RWPE1 (cell line): ENCODE measurements at regions not wholly inside any gene's neighbourhood (a gene's known extent, or its start where the extent isn't known, plus 50 kb on each side); places are given as distances from the start of the nearest gene placed in this dataset.

Source experiments
- CTCF ChIA-PET: fragments of 350-600 bp; sonication (Branson Sonifier 250); formaldehyde crosslinking; extraction: SDS; loops from one replicate; lab custom pipeline; 2021; lab: Yijun Ruan, JAX
- POLR2A ChIA-PET: fragments of 400-600 bp; formaldehyde crosslinking; extraction: SDS; loops from one replicate; lab custom pipeline; 2020; ENCODE audit warnings: antibody characterized with exemption; ENCODE audit not compliant: low non-redundant PET; lab: Yijun Ruan, JAX
- DNase-seq: peaks from one replicate; pipeline ENCODE4 v3.0.0; 2012; ENCODE audit warnings: low spot score
- H3K27ac ChIP-seq: fragments of 450-650 bp; 2 replicates; pipeline ENCODE4 v1.5.1; 2017
- CTCF ChIP-seq: fragments of 450-650 bp; conservative IDR thresholded peaks from 2 replicates; pipeline ENCODE4 v1.5.1; 2017; ENCODE audit warnings: low read depth, mild to moderate bottlenecking

GRCh38 chr1:185537596-185537995, 196.6 kb upstream of the HMCN1 start:
- CTCF ChIA-PET, result no interaction called here
- no peak for DNase-seq
- H3K27ac ChIP-seq, result no peak overlapping the region
- no peak for TF ChIP-seq CTCF
- POLR2A ChIA-PET, result no interaction called here

DNA sequence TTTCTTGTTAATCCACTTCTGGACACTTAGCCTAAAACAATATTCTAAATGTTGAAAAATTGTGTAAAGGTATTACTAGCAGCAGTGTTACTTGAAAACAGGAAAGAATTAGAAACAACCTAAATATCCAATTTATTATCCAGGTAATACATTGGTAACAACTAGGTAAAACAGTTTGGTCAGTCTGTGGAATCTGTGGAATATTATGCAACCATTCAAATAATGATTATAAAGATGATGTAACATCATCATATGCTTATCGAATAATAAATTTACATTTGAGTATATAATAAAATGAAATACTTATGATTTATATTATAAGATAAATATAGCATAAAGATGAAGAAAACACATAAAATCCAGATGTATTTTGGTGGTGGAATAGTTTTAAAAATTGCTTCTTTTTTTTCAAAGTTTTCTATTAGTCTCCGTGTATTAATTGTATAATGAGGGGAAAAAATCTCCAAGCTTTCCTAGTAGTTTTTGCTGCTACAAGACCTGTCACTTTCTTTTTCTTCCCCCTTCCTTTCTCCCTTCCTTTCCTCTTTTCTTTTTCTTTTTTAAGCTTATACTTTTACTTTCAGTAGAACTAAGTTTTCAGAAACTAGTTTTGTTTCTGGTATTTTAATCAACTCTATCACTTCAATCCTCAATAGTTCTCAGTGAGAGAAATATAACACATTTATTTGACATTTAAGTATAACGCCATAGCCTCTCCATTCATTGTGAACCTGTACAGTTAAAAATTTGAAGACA, 197.8 kb upstream of the HMCN1 start:
- POLR2A ChIA-PET, result no interaction called here
- no peak for TF ChIP-seq CTCF
- H3K27ac ChIP-seq, result no peak overlapping the region
- CTCF ChIA-PET, result no interaction called here
- no peak for DNase-seq

DNA sequence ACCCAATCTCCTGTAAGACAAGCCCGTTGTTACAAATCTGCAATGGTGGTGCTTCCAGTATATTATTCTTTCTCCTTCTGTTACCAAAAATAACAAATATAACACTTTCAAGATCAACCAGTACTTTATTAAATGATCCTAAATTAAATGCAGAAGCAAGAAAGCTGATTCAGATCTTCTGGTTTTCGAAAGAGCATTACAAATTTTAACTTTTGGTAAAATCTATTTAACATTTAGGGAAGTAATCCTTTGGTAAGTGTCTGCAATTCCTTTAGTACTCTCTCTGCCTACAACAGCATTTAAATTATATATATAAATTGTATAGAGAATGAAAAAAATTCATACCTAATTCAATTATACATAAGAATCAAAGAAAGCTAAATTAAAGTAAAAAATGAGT, 198.6 kb upstream of the HMCN1 start:
- no peak overlapping the region for H3K27ac ChIP-seq
- ChIA-PET CTCF (no interaction called here), POLR2A (no interaction called here)
- DNase-seq, result no peak
- no peak for TF ChIP-seq CTCF

- no peak overlapping the region for H3K27ac ChIP-seq
- DNase-seq, result no peak
- ChIA-PET POLR2A (no interaction called here), CTCF (no interaction called here)
- TF ChIP-seq CTCF, result no peak
Measured at GRCh38 chr1:185534801-185535200, 199.4 kb upstream of the HMCN1 start.

DNA sequence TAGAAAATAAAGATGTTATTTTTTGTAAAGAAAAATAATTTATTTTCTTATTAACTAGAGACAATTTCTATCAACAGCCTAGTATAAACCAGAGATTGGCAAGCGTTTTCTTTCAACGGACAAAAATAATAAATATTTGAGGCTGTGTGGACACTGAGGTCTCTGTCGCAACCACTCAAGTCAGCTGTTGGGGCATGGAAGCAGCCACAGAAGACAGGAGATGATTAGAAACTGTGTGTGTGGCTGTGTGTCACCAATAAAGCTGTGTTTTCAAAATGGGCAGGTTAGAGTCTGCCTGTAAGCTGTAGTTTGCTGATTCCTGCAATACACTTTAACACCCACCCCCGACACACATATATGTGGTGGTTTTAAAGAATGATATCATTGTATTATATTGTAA, 200.6 kb upstream of the HMCN1 start:
- TF ChIP-seq CTCF, result no peak
- H3K27ac ChIP-seq, result no peak overlapping the region
- ChIA-PET CTCF (no interaction called here), POLR2A (no interaction called here)
- DNase-seq, result no peak

DNA sequence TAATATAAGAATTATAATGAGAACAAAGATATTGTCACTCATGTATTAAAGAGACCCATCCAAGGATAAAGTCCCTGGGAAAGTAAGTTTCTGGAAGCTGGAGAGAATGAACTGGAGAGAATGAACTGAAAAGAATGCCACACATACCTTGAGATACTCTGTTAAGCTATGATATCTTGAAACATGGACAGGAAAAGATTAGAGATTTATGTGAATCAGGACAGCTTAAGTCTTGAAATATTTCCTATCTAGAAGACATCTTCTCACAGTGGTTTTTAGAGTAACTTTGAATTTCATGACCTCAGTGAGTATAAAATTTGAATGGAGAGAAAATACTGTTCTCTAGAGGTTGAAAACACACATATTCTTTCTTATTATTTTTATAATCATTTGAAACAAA, 201.3 kb upstream of the HMCN1 start:
- ChIA-PET CTCF (no interaction called here), POLR2A (no interaction called here)
- TF ChIP-seq CTCF, result no peak
- no peak overlapping the region for H3K27ac ChIP-seq
- no peak for DNase-seq
